ENCODE measurements at regions not wholly inside any gene's neighbourhood (a gene's known extent, or its start where the extent isn't known, plus 50 kb on each side); places are given as distances from the start of the nearest gene placed in this dataset.
"Not testable (repeated sequence)": the region's sequence is repeated elsewhere in the genome, so short reads cannot be mapped to it uniquely, and the experiment has no call there.

GRCh38 chr13:90585392-90585791 lies 762.1 kb upstream of the MIR17HG start:
- WGBS, result 96% methylated on average over 1 of the region's 1 CpG
- H3K27ac ChIP-seq (ENCODE audit: low read depth in 1 of 2, low read length in 1 of 2), result no peak overlapping the region
- no peaks in the 10 kb centered on the region for H3K4me1 ChIP-seq (ENCODE audit: control insufficient read depth in 2 of 2, insufficient read depth in 2 of 2, low read length in 2 of 2)
- H3K27me3 ChIP-seq (ENCODE audit: control insufficient read depth in 2 of 2, insufficient read depth in 1 of 2, low read length in 1 of 2), result no peaks in the 10 kb centered on the region
- no peaks in the 10 kb centered on the region for H3K36me3 ChIP-seq (ENCODE audit: control insufficient read depth in 2 of 2, insufficient read depth in 2 of 2, low read length in 1 of 2)
- no peak for DNase-seq (ENCODE audit: low read depth in 6 of 9, low spot score in 9 of 9)
- no peaks in the 10 kb centered on the region for H3K9me3 ChIP-seq (ENCODE audit: control insufficient read depth in 2 of 2, insufficient read depth in 1 of 2, low read length in 1 of 2)
- H3K4me3 ChIP-seq (ENCODE audit: low read length in 2 of 2), result no peak overlapping the region

GRCh38 chr13:90591260-90591926 lies 756.1 kb upstream of the MIR17HG start:
- no peaks in the 10 kb centered on the region for H3K27me3 ChIP-seq (ENCODE audit: control insufficient read depth in 2 of 2, insufficient read depth in 1 of 2, low read length in 1 of 2)
- H3K4me3 ChIP-seq (ENCODE audit: low read length in 2 of 2), result no peak overlapping the region
- H3K4me1 ChIP-seq (ENCODE audit: control insufficient read depth in 2 of 2, insufficient read depth in 2 of 2, low read length in 2 of 2), result no peaks in the 10 kb centered on the region
- H3K27ac ChIP-seq (ENCODE audit: low read depth in 1 of 2, low read length in 1 of 2), result no peak overlapping the region
- no peaks in the 10 kb centered on the region for H3K9me3 ChIP-seq (ENCODE audit: control insufficient read depth in 2 of 2, insufficient read depth in 1 of 2, low read length in 1 of 2)
- WGBS, result 86% methylated on average over 1 of the region's 1 CpG
- no peak for DNase-seq (ENCODE audit: low read depth in 6 of 9, low spot score in 9 of 9)
- no peaks in the 10 kb centered on the region for H3K36me3 ChIP-seq (ENCODE audit: control insufficient read depth in 2 of 2, insufficient read depth in 2 of 2, low read length in 1 of 2)

GRCh38 chr13:90591927-90592268 lies 755.6 kb upstream of the MIR17HG start:
- H3K4me3 ChIP-seq (ENCODE audit: low read length in 2 of 2), result no peak overlapping the region
- no peaks in the 10 kb centered on the region for H3K4me1 ChIP-seq (ENCODE audit: control insufficient read depth in 2 of 2, insufficient read depth in 2 of 2, low read length in 2 of 2)
- no peak overlapping the region for H3K27ac ChIP-seq (ENCODE audit: low read depth in 1 of 2, low read length in 1 of 2)
- no peak for DNase-seq (ENCODE audit: low read depth in 6 of 9, low spot score in 9 of 9)
- no peaks in the 10 kb centered on the region for H3K9me3 ChIP-seq (ENCODE audit: control insufficient read depth in 2 of 2, insufficient read depth in 1 of 2, low read length in 1 of 2)
- WGBS, result 72% methylated on average over 2 of the region's 2 CpGs
- H3K36me3 ChIP-seq (ENCODE audit: control insufficient read depth in 2 of 2, insufficient read depth in 2 of 2, low read length in 1 of 2), result no peaks in the 10 kb centered on the region
- H3K27me3 ChIP-seq (ENCODE audit: control insufficient read depth in 2 of 2, insufficient read depth in 1 of 2, low read length in 1 of 2), result no peaks in the 10 kb centered on the region

- Histone ChIP-seq H3K27ac (ENCODE audit: low read depth in 1 of 2, low read length in 1 of 2) (no peak overlapping the region), H3K36me3 (ENCODE audit: control insufficient read depth in 2 of 2, insufficient read depth in 2 of 2, low read length in 1 of 2) (no peaks in the 10 kb centered on the region), H3K4me3 (ENCODE audit: low read length in 2 of 2) (no peak overlapping the region), H3K4me1 (ENCODE audit: control insufficient read depth in 2 of 2, insufficient read depth in 2 of 2, low read length in 2 of 2) (no peaks in the 10 kb centered on the region), H3K9me3 (ENCODE audit: control insufficient read depth in 2 of 2, insufficient read depth in 1 of 2, low read length in 1 of 2) (no peaks in the 10 kb centered on the region), H3K27me3 (ENCODE audit: control insufficient read depth in 2 of 2, insufficient read depth in 1 of 2, low read length in 1 of 2) (no peaks in the 10 kb centered on the region)
- DNase-seq (ENCODE audit: low read depth in 6 of 9, low spot score in 9 of 9), result no peak
- 94% methylated on average over 1 of the region's 1 CpG for WGBS
These were observed 754.5 kb upstream of the MIR17HG start for GRCh38 chr13:90592943-90593342.

- H3K36me3 ChIP-seq (ENCODE audit: control insufficient read depth in 2 of 2, insufficient read depth in 2 of 2, low read length in 1 of 2), result no peaks in the 10 kb centered on the region
- WGBS, result 92% methylated on average over 1 of the region's 1 CpG
- no peak overlapping the region for H3K27ac ChIP-seq (ENCODE audit: low read depth in 1 of 2, low read length in 1 of 2)
- no peaks in the 10 kb centered on the region for H3K4me1 ChIP-seq (ENCODE audit: control insufficient read depth in 2 of 2, insufficient read depth in 2 of 2, low read length in 2 of 2)
- H3K9me3 ChIP-seq (ENCODE audit: control insufficient read depth in 2 of 2, insufficient read depth in 1 of 2, low read length in 1 of 2), result no peaks in the 10 kb centered on the region
- no peaks in the 10 kb centered on the region for H3K27me3 ChIP-seq (ENCODE audit: control insufficient read depth in 2 of 2, insufficient read depth in 1 of 2, low read length in 1 of 2)
- H3K4me3 ChIP-seq (ENCODE audit: low read length in 2 of 2), result no peak overlapping the region
- DNase-seq (ENCODE audit: low read depth in 6 of 9, low spot score in 9 of 9), result no peak
These were observed 752.8 kb upstream of the MIR17HG start for GRCh38 chr13:90594681-90595080.

GRCh38 chr13:90605664-90606063 lies 741.8 kb upstream of the MIR17HG start:
- no peaks in the 10 kb centered on the region for H3K27me3 ChIP-seq (ENCODE audit: control insufficient read depth in 2 of 2, insufficient read depth in 1 of 2, low read length in 1 of 2)
- no peak overlapping the region for H3K27ac ChIP-seq (ENCODE audit: low read depth in 1 of 2, low read length in 1 of 2)
- H3K4me3 ChIP-seq (ENCODE audit: low read length in 2 of 2), result no peak overlapping the region
- no peaks in the 10 kb centered on the region for H3K36me3 ChIP-seq (ENCODE audit: control insufficient read depth in 2 of 2, insufficient read depth in 2 of 2, low read length in 1 of 2)
- H3K4me1 ChIP-seq (ENCODE audit: control insufficient read depth in 2 of 2, insufficient read depth in 2 of 2, low read length in 2 of 2), result no peaks in the 10 kb centered on the region
- DNase-seq (ENCODE audit: low read depth in 6 of 9, low spot score in 9 of 9), result no peak
- WGBS, result 99% methylated on average over 1 of the region's 1 CpG
- peaks cover 0 to 2% of the 10 kb centered on the region in 2 donors for H3K9me3 ChIP-seq (ENCODE audit: control insufficient read depth in 2 of 2, insufficient read depth in 1 of 2, low read length in 1 of 2)

GRCh38 chr13:90606921-90607320 lies 740.6 kb upstream of the MIR17HG start:
- not testable (repeated sequence) for H3K4me3 ChIP-seq (ENCODE audit: low read length in 2 of 2); H3K4me1 ChIP-seq (ENCODE audit: control insufficient read depth in 2 of 2, insufficient read depth in 2 of 2, low read length in 2 of 2); DNase-seq (ENCODE audit: low read depth in 6 of 9, low spot score in 9 of 9); H3K27me3 ChIP-seq (ENCODE audit: control insufficient read depth in 2 of 2, insufficient read depth in 1 of 2, low read length in 1 of 2); H3K36me3 ChIP-seq (ENCODE audit: control insufficient read depth in 2 of 2, insufficient read depth in 2 of 2, low read length in 1 of 2); H3K9me3 ChIP-seq (ENCODE audit: control insufficient read depth in 2 of 2, insufficient read depth in 1 of 2, low read length in 1 of 2); H3K27ac ChIP-seq (ENCODE audit: low read depth in 1 of 2, low read length in 1 of 2)
- WGBS, result 90% methylated on average over 6 of the region's 6 CpGs

GRCh38 chr13:90612391-90612790 lies 735.1 kb upstream of the MIR17HG start:
- H3K4me3 ChIP-seq (ENCODE audit: low read length in 2 of 2), result no peak overlapping the region

GRCh38 chr13:90613076-90613795 lies 734.3 kb upstream of the MIR17HG start:
- Histone ChIP-seq H3K27ac (ENCODE audit: low read depth in 1 of 2, low read length in 1 of 2) (no peak overlapping the region), H3K9me3 (ENCODE audit: control insufficient read depth in 2 of 2, insufficient read depth in 1 of 2, low read length in 1 of 2) (peaks cover 1 to 28% of the 10 kb centered on the region in 2 donors), H3K36me3 (ENCODE audit: control insufficient read depth in 2 of 2, insufficient read depth in 2 of 2, low read length in 1 of 2) (no peaks in the 10 kb centered on the region), H3K4me3 (ENCODE audit: low read length in 2 of 2) (no peak overlapping the region), H3K4me1 (ENCODE audit: control insufficient read depth in 2 of 2, insufficient read depth in 2 of 2, low read length in 2 of 2) (no peaks in the 10 kb centered on the region), H3K27me3 (ENCODE audit: control insufficient read depth in 2 of 2, insufficient read depth in 1 of 2, low read length in 1 of 2) (no peaks in the 10 kb centered on the region)
- DNase-seq (ENCODE audit: low read depth in 6 of 9, low spot score in 9 of 9), result no peak
- WGBS, result 94% methylated on average over 12 of the region's 12 CpGs

More at GRCh38 chr13:90612391-90612790, 735.1 kb upstream of the MIR17HG start:
- Histone ChIP-seq H3K27ac (ENCODE audit: low read depth in 1 of 2, low read length in 1 of 2) (no peak overlapping the region), H3K36me3 (ENCODE audit: control insufficient read depth in 2 of 2, insufficient read depth in 2 of 2, low read length in 1 of 2) (no peaks in the 10 kb centered on the region), H3K27me3 (ENCODE audit: control insufficient read depth in 2 of 2, insufficient read depth in 1 of 2, low read length in 1 of 2) (no peaks in the 10 kb centered on the region), H3K4me1 (ENCODE audit: control insufficient read depth in 2 of 2, insufficient read depth in 2 of 2, low read length in 2 of 2) (no peaks in the 10 kb centered on the region), H3K9me3 (ENCODE audit: control insufficient read depth in 2 of 2, insufficient read depth in 1 of 2, low read length in 1 of 2) (peaks cover 1 to 28% of the 10 kb centered on the region in 2 donors)
- WGBS, result 94% methylated on average over 2 of the region's 2 CpGs
- DNase-seq (ENCODE audit: low read depth in 6 of 9, low spot score in 9 of 9), result no peak

Measured in thymus (tissue), 11 donors.